GM21529 (cell line): ENCODE measurements at regions not wholly inside any gene's neighbourhood (a gene's known extent, or its start where the extent isn't known, plus 50 kb on each side); places are given as distances from the start of the nearest gene placed in this dataset.
"Not testable (repeated sequence)": the region's sequence is repeated elsewhere in the genome, so short reads cannot be mapped to it uniquely, and the experiment has no call there.

Source experiments
- ATAC-seq: cut with Tn5 transposase; IDR thresholded peaks from one replicate; pipeline ENCODE4 v1.9.1; 2021; ENCODE audit not compliant: unreplicated experiment

- no peak for ATAC-seq
Measured at GRCh38 chr3:56957522-56957921, 102.9 kb upstream of the SPATA12 start.

- ATAC-seq: no peak
Measured at GRCh38 chr3:56956906-56957305, 103.6 kb upstream of the SPATA12 start.

- ATAC-seq: no peak
Measured at GRCh38 chr3:56955492-56956111, 104.9 kb upstream of the SPATA12 start.

- ATAC-seq: no peak
Measured at GRCh38 chr3:56954125-56954524, 106.3 kb upstream of the SPATA12 start.

- ATAC-seq: no peak
Measured at GRCh38 chr3:56952846-56953245, 107.6 kb upstream of the SPATA12 start.

GRCh38 chr3:56952061-56952460 is 108.4 kb upstream of the SPATA12 start:
- no peak for ATAC-seq

- no peak for ATAC-seq
Measured at GRCh38 chr3:56951366-56951765, 109.1 kb upstream of the SPATA12 start.

- ATAC-seq: not testable (repeated sequence)
Measured at GRCh38 chr3:56945378-56945777, 115.1 kb upstream of the SPATA12 start.

GRCh38 chr3:56942523-56942922 is 117.9 kb upstream of the SPATA12 start:
- no peak for ATAC-seq

- ATAC-seq: no peak
Measured at GRCh38 chr3:56940976-56941375, 119.5 kb upstream of the SPATA12 start.

- ATAC-seq: no peak
Measured at GRCh38 chr3:56940321-56940720, 120.1 kb upstream of the SPATA12 start.

GRCh38 chr3:56939834-56940233 is 120.6 kb upstream of the SPATA12 start:
- no peak for ATAC-seq

GRCh38 chr3:56938530-56938929 is 121.9 kb upstream of the SPATA12 start:
- no peak for ATAC-seq

GRCh38 chr3:56937580-56937979 is 122.9 kb upstream of the SPATA12 start:
- no peak for ATAC-seq

- ATAC-seq: no peak
Measured at GRCh38 chr3:56935811-56936210, 124.7 kb upstream of the SPATA12 start.

GRCh38 chr3:56934481-56934880 is 126.0 kb upstream of the SPATA12 start:
- ATAC-seq: not testable (repeated sequence)

- ATAC-seq: no peak
Measured at GRCh38 chr3:56933803-56934202, 126.7 kb upstream of the SPATA12 start.

- ATAC-seq: no peak
Measured at GRCh38 chr3:56932866-56933265, 127.6 kb upstream of the SPATA12 start.

- no peak for ATAC-seq
Measured at GRCh38 chr3:56931836-56932235, 128.6 kb upstream of the SPATA12 start.

- no peak for ATAC-seq
Measured at GRCh38 chr3:56930706-56931105, 129.0 kb upstream of the ARHGEF3 start.

- no peak for ATAC-seq
Measured at GRCh38 chr3:56929809-56930615, 128.3 kb upstream of the ARHGEF3 start.

GRCh38 chr3:56928379-56929068 is 126.8 kb upstream of the ARHGEF3 start:
- no peak for ATAC-seq
